DLD1 (cell line): ENCODE measurements at regions not wholly inside any gene's neighbourhood (a gene's known extent, or its start where the extent isn't known, plus 50 kb on each side); places are given as distances from the start of the nearest gene placed in this dataset.
"Not testable (repeated sequence)": the region's sequence is repeated elsewhere in the genome, so short reads cannot be mapped to it uniquely, and the experiment has no call there.

Experiments
- in situ Hi-C: cut with HindIII; loops from 2 replicates; pipeline ENCODE4 v1.10.0; 2017; ENCODE audit warnings: low sequenced_read_pairs

GRCh38 chr10:9833942-9834341 is 1183.7 kb upstream of the CELF2 start:
- in situ Hi-C loops: no loop called here

- in situ Hi-C loops: no loop called here
Measured at GRCh38 chr10:9834434-9834833, 1183.2 kb upstream of the CELF2 start.

GRCh38 chr10:9845075-9845474 is 1172.6 kb upstream of the CELF2 start:
- in situ Hi-C loops: no loop called here

- in situ Hi-C loops: no loop called here
Measured at GRCh38 chr10:9848278-9848677, 1169.4 kb upstream of the CELF2 start.

GRCh38 chr10:9848981-9849380 is 1168.7 kb upstream of the CELF2 start:
- in situ Hi-C loops: no loop called here

- in situ Hi-C loops: no loop called here
Measured at GRCh38 chr10:9850415-9850814, 1167.3 kb upstream of the CELF2 start.

GRCh38 chr10:9851808-9852207 is 1165.9 kb upstream of the CELF2 start:
- in situ Hi-C loops: no loop called here

GRCh38 chr10:9853405-9854355 is 1164.0 kb upstream of the CELF2 start:
- in situ Hi-C loops: no loop called here

- in situ Hi-C loops: not testable (repeated sequence)
Measured at GRCh38 chr10:9855451-9855850, 1162.2 kb upstream of the CELF2 start.

- in situ Hi-C loops: no loop called here
Measured at GRCh38 chr10:9858816-9859215, 1158.9 kb upstream of the CELF2 start.

- in situ Hi-C loops: no loop called here
Measured at GRCh38 chr10:9860045-9860444, 1157.6 kb upstream of the CELF2 start.

- in situ Hi-C loops: no loop called here
Measured at GRCh38 chr10:9863559-9864121, 1154.0 kb upstream of the CELF2 start.

GRCh38 chr10:9868499-9868898 is 1149.2 kb upstream of the CELF2 start:
- in situ Hi-C loops: no loop called here

- in situ Hi-C loops: no loop called here
Measured at GRCh38 chr10:9869205-9869604, 1148.5 kb upstream of the CELF2 start.

- in situ Hi-C loops: no loop called here
Measured at GRCh38 chr10:9869606-9870176, 1148.0 kb upstream of the CELF2 start.

GRCh38 chr10:9875353-9875752 is 1142.3 kb upstream of the CELF2 start:
- in situ Hi-C loops: no loop called here

- in situ Hi-C loops: no loop called here
Measured at GRCh38 chr10:9877978-9878377, 1139.7 kb upstream of the CELF2 start.

- in situ Hi-C loops: no loop called here
Measured at GRCh38 chr10:9878383-9878782, 1139.3 kb upstream of the CELF2 start.

- in situ Hi-C loops: no loop called here
Measured at GRCh38 chr10:9885761-9886160, 1131.9 kb upstream of the CELF2 start.

- in situ Hi-C loops: no loop called here
Measured at GRCh38 chr10:9886772-9887171, 1130.9 kb upstream of the CELF2 start.

GRCh38 chr10:9895453-9895852 is 1122.2 kb upstream of the CELF2 start:
- in situ Hi-C loops: no loop called here

GRCh38 chr10:9895981-9896380 is 1121.7 kb upstream of the CELF2 start:
- in situ Hi-C loops: no loop called here
